ENCODE measurements at regions not wholly inside any gene's neighbourhood (a gene's known extent, or its start where the extent isn't known, plus 50 kb on each side); places are given as distances from the start of the nearest gene placed in this dataset.

DNA sequence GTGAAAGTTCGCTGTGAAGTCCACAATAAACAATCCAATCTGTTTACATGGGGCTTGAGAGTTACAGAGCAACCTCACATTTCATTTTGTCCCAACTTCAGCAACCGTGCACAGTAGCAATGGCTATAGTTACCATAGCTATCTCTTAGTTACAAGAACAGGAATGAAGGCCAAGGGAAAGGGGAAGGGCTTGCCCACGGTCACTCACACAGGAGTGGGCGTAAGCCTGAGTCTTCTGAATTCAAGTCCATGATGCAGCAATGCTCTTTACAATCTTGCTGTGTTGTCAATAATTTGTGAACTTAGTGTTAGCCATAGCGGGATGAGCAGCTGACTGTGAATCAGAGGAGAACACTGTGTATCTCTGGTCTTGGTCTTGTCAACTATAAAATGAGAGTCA lies 102.9 kb downstream of the ADAMTS15 start:
- H3K36me3 ChIP-seq, result no peaks in the 10 kb centered on the region
- no peak overlapping the region for H3K4me3 ChIP-seq
- no peaks in the 10 kb centered on the region for H3K9me3 ChIP-seq
- WGBS, 3 donors, result 64 to 84% (median 68%) methylated on average over 5 of the region's 5 CpGs
- H3K27ac ChIP-seq, result no peak overlapping the region
- peaks cover 5% of the 10 kb centered on the region for H3K4me1 ChIP-seq (ENCODE audit: insufficient read depth)
- no peaks in the 10 kb centered on the region for H3K27me3 ChIP-seq
- DNase-seq, result no peak
- intact Hi-C loops (cut with DNase I), result no loop called here
- no peak for TF ChIP-seq EP300 (IDR thresholded peaks at IDR 0.05)
- TF ChIP-seq, protein P1, sequence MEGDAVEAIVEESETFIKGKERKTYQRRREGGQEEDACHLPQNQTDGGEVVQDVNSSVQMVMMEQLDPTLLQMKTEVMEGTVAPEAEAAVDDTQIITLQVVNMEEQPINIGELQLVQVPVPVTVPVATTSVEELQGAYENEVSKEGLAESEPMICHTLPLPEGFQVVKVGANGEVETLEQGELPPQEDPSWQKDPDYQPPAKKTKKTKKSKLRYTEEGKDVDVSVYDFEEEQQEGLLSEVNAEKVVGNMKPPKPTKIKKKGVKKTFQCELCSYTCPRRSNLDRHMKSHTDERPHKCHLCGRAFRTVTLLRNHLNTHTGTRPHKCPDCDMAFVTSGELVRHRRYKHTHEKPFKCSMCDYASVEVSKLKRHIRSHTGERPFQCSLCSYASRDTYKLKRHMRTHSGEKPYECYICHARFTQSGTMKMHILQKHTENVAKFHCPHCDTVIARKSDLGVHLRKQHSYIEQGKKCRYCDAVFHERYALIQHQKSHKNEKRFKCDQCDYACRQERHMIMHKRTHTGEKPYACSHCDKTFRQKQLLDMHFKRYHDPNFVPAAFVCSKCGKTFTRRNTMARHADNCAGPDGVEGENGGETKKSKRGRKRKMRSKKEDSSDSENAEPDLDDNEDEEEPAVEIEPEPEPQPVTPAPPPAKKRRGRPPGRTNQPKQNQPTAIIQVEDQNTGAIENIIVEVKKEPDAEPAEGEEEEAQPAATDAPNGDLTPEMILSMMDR (IDR thresholded peaks at IDR 0.05), result no peak

DNA sequence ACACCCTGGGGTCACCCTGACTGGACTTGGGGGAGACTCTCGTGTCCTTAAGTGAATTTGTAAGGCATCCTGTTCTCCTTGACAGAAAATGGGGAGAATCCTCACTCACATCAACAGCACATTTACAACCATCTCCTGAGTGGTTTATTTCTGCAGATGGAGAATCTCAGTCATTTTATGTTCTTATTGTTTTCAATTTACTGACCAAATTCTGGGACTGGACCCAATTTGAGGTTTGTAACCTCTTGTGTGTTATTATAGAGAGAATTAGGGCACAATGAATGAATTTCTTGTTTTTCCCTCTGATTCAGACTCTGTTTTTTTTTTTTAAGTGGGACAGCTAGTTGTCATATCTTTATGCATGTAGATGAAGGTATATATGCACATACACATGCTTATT lies 104.9 kb downstream of the ADAMTS15 start:
- intact Hi-C loops (cut with DNase I), result no loop called here
- H3K27me3 ChIP-seq, result no peaks in the 10 kb centered on the region
- H3K4me1 ChIP-seq (ENCODE audit: insufficient read depth), result peaks cover 5% of the 10 kb centered on the region
- WGBS, 3 donors, result 36 to 48% (median 38%) methylated on average over 1 of the region's 1 CpG
- H3K4me3 ChIP-seq, result no peak overlapping the region
- TF ChIP-seq POLR2A (IDR thresholded peaks at IDR 0.05) (no peak), EP300 (IDR thresholded peaks at IDR 0.05) (no peak)
- TF ChIP-seq, protein P1 (IDR thresholded peaks at IDR 0.05), result no peak
- H3K36me3 ChIP-seq, result no peaks in the 10 kb centered on the region
- no peak for DNase-seq
- no peaks in the 10 kb centered on the region for H3K9me3 ChIP-seq
- H3K27ac ChIP-seq, result no peak overlapping the region

DNA sequence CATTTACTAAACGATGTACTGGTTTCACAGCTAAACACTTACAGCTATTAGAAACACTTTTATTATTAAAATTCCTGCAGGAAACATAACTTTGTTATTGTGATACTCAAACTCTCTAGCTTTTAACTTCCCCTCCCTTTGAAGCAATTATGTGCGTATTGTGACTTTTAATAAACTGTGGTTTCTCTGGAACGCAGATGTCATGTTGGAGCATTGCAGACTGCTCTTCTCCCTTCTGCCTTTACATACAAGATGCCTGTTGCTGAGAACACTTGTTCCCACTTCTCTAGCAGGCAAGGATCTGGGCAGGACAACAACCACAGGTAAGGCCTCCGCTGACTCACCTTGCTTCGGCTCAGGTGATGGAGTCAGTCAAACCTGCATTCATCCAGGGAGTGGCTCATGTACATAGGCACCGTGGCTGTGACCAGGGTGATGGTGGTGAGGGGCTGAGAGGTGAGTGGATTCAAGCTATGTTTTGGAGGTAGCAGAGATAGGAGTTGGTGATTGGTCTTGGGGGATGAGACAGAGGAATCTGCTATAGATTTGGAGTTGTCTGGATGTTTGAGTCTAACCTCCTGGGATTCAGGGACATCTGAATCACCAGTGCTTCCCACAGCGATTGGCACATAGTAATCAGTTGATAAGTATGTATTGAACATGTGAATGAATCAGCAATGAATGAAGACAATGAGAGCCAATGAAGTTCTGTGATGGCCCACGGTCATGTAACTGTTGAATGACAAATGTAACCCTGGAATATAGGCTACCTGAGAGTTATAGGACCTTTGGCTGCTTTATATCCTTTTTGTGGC lies 106.0 kb downstream of the ADAMTS15 start:
- DNase-seq, result no peak
- TF ChIP-seq, protein P1 (IDR thresholded peaks at IDR 0.05), result no peak
- TF ChIP-seq EP300 (IDR thresholded peaks at IDR 0.05) (no peak), POLR2A (IDR thresholded peaks at IDR 0.05) (no peak)
- 47 to 62% (median 49%) methylated on average over 8 of the region's 8 CpGs for WGBS, 3 donors
- no peak overlapping the region for H3K27ac ChIP-seq
- intact Hi-C loops (cut with DNase I), result no loop called here
- H3K4me3 ChIP-seq, result no peak overlapping the region
- H3K9me3 ChIP-seq, result no peaks in the 10 kb centered on the region
- H3K4me1 ChIP-seq (ENCODE audit: insufficient read depth), result peaks cover 5% of the 10 kb centered on the region
- H3K36me3 ChIP-seq, result no peaks in the 10 kb centered on the region
- H3K27me3 ChIP-seq, result no peaks in the 10 kb centered on the region

DNA sequence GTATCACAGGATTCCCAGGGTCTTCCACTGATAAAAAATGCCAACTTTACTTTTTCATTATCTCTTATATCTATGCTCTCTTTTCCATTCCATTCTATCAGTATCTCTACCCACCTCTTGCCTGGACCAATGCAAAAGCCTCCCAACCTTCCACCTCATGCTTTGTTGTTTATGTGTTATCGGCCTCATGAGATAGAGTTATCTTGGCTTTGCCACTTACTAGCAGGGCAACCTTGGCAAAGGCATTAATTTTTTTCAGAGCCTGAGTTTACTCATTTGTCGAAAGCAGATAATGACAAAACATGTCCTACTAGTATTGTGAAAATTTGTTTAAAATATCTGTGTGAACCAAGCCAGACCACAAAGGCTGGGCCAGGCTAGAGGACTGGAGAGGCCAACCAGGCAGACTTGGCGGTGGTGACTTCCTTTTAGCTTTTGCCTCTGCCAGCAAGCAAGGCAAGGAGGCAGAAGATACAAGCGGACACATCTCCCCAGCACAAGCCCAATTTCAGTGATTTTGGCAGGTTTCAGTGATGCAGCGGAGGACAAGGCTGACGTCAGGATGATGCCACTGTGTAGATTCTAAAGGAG lies 106.9 kb downstream of the ADAMTS15 start:
- intact Hi-C loops (cut with DNase I), result no loop called here
- WGBS, 3 donors, result 71 to 78% (median 74%) methylated on average over 6 of the region's 6 CpGs
- TF ChIP-seq EP300 (IDR thresholded peaks at IDR 0.05) (no peak), POLR2A (IDR thresholded peaks at IDR 0.05) (no peak)
- TF ChIP-seq, protein P1 (IDR thresholded peaks at IDR 0.05), result no peak
- Histone ChIP-seq H3K4me3 (no peak overlapping the region), H3K27ac (no peak overlapping the region), H3K4me1 (ENCODE audit: insufficient read depth) (peaks cover 5% of the 10 kb centered on the region), H3K36me3 (no peaks in the 10 kb centered on the region), H3K9me3 (no peaks in the 10 kb centered on the region), H3K27me3 (no peaks in the 10 kb centered on the region)
- no peak for DNase-seq

Measured in ovary (tissue), 7 donors.